Renal pelvis (tissue), 1 donor: ENCODE measurements at regions not wholly inside any gene's neighbourhood (a gene's known extent, or its start where the extent isn't known, plus 50 kb on each side); places are given as distances from the start of the nearest gene placed in this dataset.

Experiments
- DNase-seq: peaks from one replicate; pipeline ENCODE4 v3.0.0-alpha.2; 2013

GRCh38 chr1:81392526-81393226 is 408.1 kb upstream of the ADGRL2 start:
- peak; percentile 39 for DNase-seq

GRCh38 chr1:81391125-81391828 is 409.5 kb upstream of the ADGRL2 start:
- DNase-seq: no peak

- no peak for DNase-seq
These were observed 412.3 kb upstream of the ADGRL2 start for GRCh38 chr1:81388435-81388834.

- DNase-seq: no peak
These were observed 413.3 kb upstream of the ADGRL2 start for GRCh38 chr1:81387446-81387845.

- no peak for DNase-seq
These were observed 418.2 kb upstream of the ADGRL2 start for GRCh38 chr1:81382561-81382960.

- no peak for DNase-seq
These were observed 418.9 kb upstream of the ADGRL2 start for GRCh38 chr1:81381881-81382280.

- DNase-seq: no peak
These were observed 420.3 kb upstream of the ADGRL2 start for GRCh38 chr1:81380436-81380835.

- no peak for DNase-seq
These were observed 421.3 kb upstream of the ADGRL2 start for GRCh38 chr1:81379430-81379829.

GRCh38 chr1:81377406-81377805 is 423.3 kb upstream of the ADGRL2 start:
- DNase-seq: no peak

GRCh38 chr1:81375884-81376548 is 424.7 kb upstream of the ADGRL2 start:
- DNase-seq: no peak

- DNase-seq: no peak
These were observed 426.3 kb upstream of the ADGRL2 start for GRCh38 chr1:81374481-81374880.

GRCh38 chr1:81371864-81372263 is 428.9 kb upstream of the ADGRL2 start:
- DNase-seq: peak; percentile 23

GRCh38 chr1:81369833-81370232 is 430.9 kb upstream of the ADGRL2 start:
- DNase-seq: no peak

- DNase-seq: no peak
These were observed 434.6 kb upstream of the ADGRL2 start for GRCh38 chr1:81366173-81366572.

GRCh38 chr1:81364088-81364487 is 436.6 kb upstream of the ADGRL2 start:
- no peak for DNase-seq

- DNase-seq: no peak
These were observed 442.6 kb upstream of the ADGRL2 start for GRCh38 chr1:81358151-81358550.

- no peak for DNase-seq
These were observed 448.9 kb upstream of the ADGRL2 start for GRCh38 chr1:81351864-81352263.

GRCh38 chr1:81349194-81349965 is 451.4 kb upstream of the ADGRL2 start:
- no peak for DNase-seq

- DNase-seq: no peak
These were observed 455.6 kb upstream of the ADGRL2 start for GRCh38 chr1:81345110-81345509.

- DNase-seq: no peak
These were observed 460.5 kb upstream of the ADGRL2 start for GRCh38 chr1:81340239-81340638.

- no peak for DNase-seq
These were observed 463.5 kb upstream of the ADGRL2 start for GRCh38 chr1:81337226-81337625.

- no peak for DNase-seq
These were observed 464.9 kb upstream of the ADGRL2 start for GRCh38 chr1:81335876-81336275.
